DND-41 (cell line): ENCODE measurements at regions not wholly inside any gene's neighbourhood (a gene's known extent, or its start where the extent isn't known, plus 50 kb on each side); places are given as distances from the start of the nearest gene placed in this dataset.

Experiments used
- CTCF ChIP-seq: IDR thresholded peaks from 2 replicates; pipeline ENCODE4 v1.5.1; 2012; ENCODE audit warnings: borderline replicate concordance, low read length, moderate library complexity, mild to moderate bottlenecking; ENCODE audit not compliant: poor library complexity, severe bottlenecking; ENCODE audit errors: extremely low read depth
- EZH2 ChIP-seq: IDR thresholded peaks from 3 replicates; pipeline ENCODE4 v1.6.1; 2012; ENCODE audit warnings: borderline replicate concordance, low read depth, mild to moderate bottlenecking, moderate library complexity, low read length, inconsistent platforms; ENCODE audit not compliant: severe bottlenecking

DNA sequence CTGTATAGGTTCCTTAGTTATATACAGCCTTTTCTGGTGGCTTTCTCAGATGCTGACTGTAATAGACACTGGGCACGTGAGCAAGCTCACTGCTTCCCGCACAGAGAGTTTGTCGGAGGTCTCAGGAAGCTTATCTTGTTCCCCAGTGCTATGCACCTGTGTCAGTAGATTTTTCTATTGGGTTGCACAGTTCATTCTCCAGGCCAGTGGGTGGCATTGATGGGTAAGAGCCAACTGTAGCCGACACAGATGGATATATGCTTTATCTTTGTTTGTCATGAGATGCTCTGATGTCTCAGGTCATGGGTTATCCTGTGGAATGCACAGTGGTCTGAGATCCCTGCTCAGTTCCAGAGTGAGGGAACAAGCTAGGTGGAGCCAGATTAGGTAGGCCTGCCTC lies 293.0 kb downstream of the GRB14 start:
- TF ChIP-seq CTCF (no peak), EZH2 (no peak)
